Nucleus accumbens (tissue), 56 donors: ENCODE measurements at regions not wholly inside any gene's neighbourhood (a gene's known extent, or its start where the extent isn't known, plus 50 kb on each side); places are given as distances from the start of the nearest gene placed in this dataset.
"Not testable (repeated sequence)": the region's sequence is repeated elsewhere in the genome, so short reads cannot be mapped to it uniquely, and the experiment has no call there.

ENCODE experiments used
- DNase-seq, 56 donors: peaks; one replicate each; lab custom pipeline; 2025; lab: John Stamatoyannopoulos, UW

DNA sequence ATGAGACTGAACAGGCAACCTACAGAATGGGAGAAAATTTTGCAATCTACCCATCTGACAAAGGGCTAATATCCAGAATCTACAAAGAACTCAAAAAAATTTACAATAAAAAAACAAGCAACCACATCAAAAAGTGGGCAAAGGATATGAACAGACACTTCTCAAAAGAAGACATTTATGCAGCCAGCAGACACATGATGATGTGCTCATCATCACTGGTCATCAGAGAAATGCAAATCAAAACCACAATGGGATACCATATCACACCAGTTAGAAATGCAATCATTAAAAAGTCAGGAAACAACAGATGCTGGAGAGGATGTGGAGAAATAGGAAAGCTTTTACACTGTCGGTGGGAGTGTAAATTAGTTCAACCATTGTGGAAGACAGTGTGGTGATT is 51.7 kb upstream of the PAXBP1 start:
- not testable (repeated sequence) for DNase-seq

- no peak for DNase-seq
These were observed 53.4 kb upstream of the PAXBP1 start for GRCh38 chr21:32824950-32825349.

DNA sequence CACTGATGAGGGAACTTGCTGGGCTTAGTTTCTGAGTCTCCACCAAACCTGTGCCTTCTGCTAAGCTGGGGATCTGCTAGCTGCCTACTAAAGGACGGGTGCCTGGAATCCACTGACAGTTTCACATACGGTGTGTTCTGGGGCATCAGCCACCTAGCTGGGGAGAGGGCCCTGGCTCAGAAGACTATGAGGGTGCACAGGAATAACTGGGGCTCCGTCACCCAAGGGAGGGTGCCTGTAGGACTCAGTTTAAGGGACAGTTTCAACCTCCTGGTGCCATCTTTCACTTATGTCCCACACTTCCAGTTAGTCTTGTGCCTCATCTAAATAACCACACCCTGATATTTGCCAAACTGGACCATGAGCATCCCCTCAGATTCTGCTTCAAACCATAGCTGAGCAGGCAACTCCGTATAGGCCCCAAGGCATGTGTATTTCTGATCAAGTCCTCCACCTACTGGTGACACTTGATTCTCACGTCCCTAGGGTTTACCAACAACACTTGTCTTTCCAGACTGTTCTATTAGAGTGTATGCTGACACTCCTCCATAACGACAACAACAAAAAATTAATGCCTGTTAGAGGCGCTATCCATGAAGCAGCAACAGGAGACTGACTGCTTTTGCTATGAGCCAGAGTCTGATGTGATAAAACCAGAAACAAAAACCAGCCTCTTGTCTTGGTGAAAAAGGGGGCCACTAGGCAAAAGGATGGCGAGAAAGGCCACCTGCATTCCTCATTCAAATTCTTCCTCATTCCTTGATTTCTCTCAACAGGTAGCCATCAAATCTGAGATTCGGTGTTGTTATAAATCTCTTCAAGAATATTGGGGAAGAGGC is 55.0 kb upstream of the PAXBP1 start:
- DNase-seq, result peak in 40 of 56 donors; percentile 2 to 62 (median 28)

DNA sequence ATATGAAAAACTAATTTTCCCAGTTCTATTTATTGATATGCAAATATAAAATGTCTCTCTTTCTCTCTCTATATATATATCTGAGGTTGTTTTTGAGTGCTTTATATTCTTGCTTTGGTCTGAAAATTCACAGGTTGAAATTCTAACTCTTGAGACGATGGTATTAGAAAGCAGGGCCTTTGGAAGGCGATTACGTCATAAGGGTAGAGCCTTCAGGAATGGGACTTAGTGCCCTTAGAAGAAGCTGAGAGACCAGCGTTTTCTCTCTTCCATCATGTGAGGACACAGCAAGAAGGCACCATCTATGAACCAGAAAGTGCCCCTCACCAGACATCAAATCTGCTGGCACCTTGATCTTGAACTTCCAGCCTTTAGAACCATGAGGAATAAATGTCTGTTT is 57.4 kb upstream of the PAXBP1 start:
- DNase-seq, result no peak

DNA sequence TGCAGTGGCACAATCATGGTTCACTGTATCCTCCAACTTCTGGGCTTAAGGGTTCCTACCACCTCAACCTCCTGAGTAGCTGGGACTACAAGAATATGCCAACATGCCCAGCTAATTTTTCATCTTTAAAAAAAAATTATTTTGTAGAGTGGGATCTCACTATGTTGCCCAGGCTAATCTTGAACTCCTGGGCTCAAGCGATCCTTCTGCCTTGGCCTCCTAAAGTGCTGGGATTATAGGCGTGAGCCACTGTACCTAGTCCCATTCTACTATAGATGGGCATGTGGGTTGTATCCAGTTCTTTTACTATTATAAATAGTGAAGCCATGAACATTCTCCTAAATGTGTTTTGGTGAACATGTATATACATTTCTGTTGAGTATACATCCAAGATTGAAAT is 57.9 kb upstream of the PAXBP1 start:
- DNase-seq, result no peak

DNA sequence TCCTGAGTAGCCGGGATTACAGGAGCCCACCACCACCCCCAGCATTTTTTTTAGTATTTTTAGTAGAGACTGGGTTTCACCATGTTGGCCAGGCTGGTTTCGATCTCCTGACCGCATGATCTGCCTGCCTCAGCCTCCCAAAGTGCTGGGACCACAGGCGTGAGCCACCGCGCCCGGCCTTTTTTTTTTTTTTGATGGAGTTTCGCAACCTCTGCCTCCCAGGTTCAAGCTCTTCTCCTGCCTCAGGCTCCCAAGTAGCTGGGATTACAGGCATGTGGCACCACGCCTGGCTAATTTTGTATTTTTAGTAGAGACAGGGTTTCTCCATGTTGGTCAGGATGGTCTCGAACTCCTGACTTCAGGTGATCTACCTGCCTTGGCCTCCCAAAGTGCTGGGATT is 60.2 kb upstream of the PAXBP1 start:
- not testable (repeated sequence) for DNase-seq

GRCh38 chr21:32834211-32834915 is 62.8 kb upstream of the PAXBP1 start:
- no peak for DNase-seq

GRCh38 chr21:32834916-32835235 is 63.3 kb upstream of the PAXBP1 start:
- peak in 16 of 56 donors; percentile 2 to 44 (median 16) for DNase-seq

DNA sequence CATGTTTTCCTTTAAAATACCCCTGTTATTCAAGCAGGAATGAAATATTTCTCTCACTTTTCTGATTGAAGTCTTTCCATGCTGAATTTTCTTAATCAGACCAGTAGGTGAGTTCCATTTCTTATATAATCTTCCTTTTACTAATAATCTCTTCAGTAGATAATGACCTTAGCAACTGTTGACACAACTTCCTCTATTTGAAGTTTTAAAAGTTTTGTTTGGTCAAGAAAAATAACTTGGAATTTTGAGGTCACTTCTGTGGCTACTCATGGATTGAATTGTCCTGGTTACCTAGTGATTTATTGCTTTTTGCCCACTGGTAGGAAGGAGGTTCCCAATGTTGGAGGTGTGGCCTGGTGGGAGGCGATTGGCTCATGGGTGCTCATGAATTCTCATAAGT is 70.6 kb upstream of the PAXBP1 start:
- no peak for DNase-seq

- no peak for DNase-seq
These were observed 72.0 kb upstream of the PAXBP1 start for GRCh38 chr21:32843561-32843960.

- DNase-seq, result no peak
These were observed 72.5 kb upstream of the PAXBP1 start for GRCh38 chr21:32844076-32844475.

DNA sequence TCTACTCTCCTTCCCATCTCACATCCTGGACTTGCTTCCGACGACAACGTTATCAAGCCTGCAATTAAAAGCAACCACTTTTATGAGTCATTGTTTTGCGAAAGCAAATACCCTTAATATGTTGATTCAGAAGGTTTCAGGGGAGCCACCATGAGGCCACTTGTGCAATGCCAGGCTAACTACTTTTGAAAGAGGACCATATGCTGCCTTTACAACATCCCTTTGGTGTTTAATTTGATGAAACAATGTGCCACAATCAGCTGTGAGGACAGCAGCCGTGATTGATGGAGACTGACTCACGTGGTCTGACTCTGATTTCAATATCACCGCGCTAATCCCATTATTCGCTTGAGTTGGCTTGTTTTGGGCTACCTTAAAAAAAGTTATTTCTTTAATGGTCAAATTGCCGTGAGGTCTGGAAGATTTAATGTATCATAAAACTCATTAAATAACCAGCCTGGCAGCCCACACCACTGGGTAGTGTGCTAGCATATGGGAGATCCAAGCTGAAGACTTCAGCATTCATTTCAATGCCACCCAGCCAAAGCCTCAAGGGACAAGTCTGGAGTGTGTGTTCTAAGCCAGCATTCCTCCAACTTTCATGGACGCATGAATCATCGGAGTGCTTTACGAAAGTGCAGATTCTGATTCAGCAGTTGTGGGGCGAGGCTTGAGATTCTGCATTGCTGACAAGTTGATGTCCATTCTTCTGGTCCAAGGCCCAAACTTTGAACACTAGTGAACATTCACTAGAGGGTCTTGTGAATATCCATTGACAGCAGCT is 73.3 kb upstream of the PAXBP1 start:
- no peak for DNase-seq

- no peak for DNase-seq
These were observed 87.1 kb upstream of the PAXBP1 start for GRCh38 chr21:32858628-32859027.

- DNase-seq, result no peak
These were observed 88.8 kb upstream of the PAXBP1 start for GRCh38 chr21:32860399-32860798.

DNA sequence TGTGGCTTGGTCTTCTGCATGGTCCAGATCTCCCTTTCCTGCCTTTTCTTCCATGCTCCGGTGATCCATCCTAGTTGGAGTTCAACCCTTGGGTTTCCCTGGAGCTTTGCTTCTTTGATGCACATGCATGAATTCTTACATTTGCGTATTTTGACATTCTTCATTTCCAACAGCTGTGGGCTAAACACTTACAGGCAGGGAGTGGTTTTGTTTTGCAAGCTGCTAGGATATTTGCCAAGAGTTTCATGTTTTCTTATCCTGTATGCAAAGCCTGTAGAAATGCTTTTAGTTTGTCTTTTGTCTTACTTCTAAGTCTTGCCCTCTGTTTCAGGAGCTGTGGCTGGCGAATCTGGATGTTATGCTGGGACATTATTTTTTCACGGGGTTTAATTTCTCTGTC is 90.3 kb upstream of the PAXBP1 start:
- no peak for DNase-seq

GRCh38 chr21:32867597-32867996 is 96.0 kb upstream of the PAXBP1 start:
- no peak for DNase-seq

GRCh38 chr21:32868631-32869454 is 97.3 kb upstream of the PAXBP1 start:
- no peak for DNase-seq

DNA sequence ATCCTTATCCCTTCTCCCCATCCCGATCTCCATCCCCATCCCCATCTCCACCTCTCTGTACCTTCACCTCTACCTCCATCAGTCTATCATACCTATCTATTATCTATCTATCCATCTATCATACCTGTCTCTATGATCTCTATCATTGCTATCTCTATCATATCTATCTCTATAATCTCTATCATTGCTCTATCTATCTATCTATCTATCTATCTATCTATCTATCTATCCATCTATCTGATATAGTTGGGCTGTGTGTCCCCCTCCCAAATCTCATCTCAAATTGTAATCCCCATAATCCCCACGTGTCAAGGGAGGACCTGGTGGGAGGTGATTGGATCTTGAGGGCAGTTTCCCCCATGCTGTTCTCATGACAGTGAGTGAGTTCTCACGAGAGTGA is 97.9 kb upstream of the PAXBP1 start:
- DNase-seq, result no peak

GRCh38 chr21:32876426-32876825 is 104.9 kb upstream of the PAXBP1 start:
- DNase-seq, result no peak

GRCh38 chr21:32877888-32878287 is 106.3 kb upstream of the PAXBP1 start:
- not testable (repeated sequence) for DNase-seq
